SK-N-MC (cell line): ENCODE measurements at regions not wholly inside any gene's neighbourhood (a gene's known extent, or its start where the extent isn't known, plus 50 kb on each side); places are given as distances from the start of the nearest gene placed in this dataset.

Experiments
- DNase-seq: peaks from one replicate; pipeline ENCODE4 v3.0.0-alpha.2; 2011; ENCODE audit warnings: low read depth, low spot score
- H3K27ac ChIP-seq: fragments of 200-600 bp; sonication (generic); 2 replicates; pipeline ENCODE4 v1.5.1; 2016; ENCODE audit warnings: mixed run types
- H3K36me3 ChIP-seq: fragments of 200-600 bp; sonication (generic); 2 replicates; pipeline ENCODE4 v1.6.1; 2017; ENCODE audit warnings: antibody characterized with exemption, low read length, mixed read lengths; ENCODE audit not compliant: insufficient read depth
- H3K4me3 ChIP-seq: fragments of 200-600 bp; sonication (generic); 2 replicates; pipeline ENCODE4 v1.5.1; 2016
- H3K9ac ChIP-seq: fragments of 200-600 bp; sonication (generic); 2 replicates; pipeline ENCODE4 v1.8.0; 2017; ENCODE audit warnings: mixed run types, mixed read lengths; ENCODE audit not compliant: insufficient read length
- H3K9me3 ChIP-seq: fragments of 200-600 bp; sonication (generic); 2 replicates; pipeline ENCODE4 v1.6.1; 2017; ENCODE audit warnings: low read depth, mild to moderate bottlenecking, antibody characterized with exemption, low read length, moderate library complexity, mixed read lengths
- EZH2 ChIP-seq: fragments of 200-600 bp; sonication (generic); IDR thresholded peaks from one replicate; pipeline ENCODE4 v1.6.1; 2017; ENCODE audit warnings: antibody characterized with exemption
- FOXP2 ChIP-seq: optimal IDR thresholded peaks from 2 replicates; pipeline ENCODE3; 2011; ENCODE audit warnings: mild to moderate bottlenecking, moderate library complexity; ENCODE audit not compliant: insufficient read depth; ENCODE audit errors: extremely low read length, control extremely low read depth
- POLR2AphosphoS5 ChIP-seq: IDR thresholded peaks from 2 replicates; pipeline ENCODE4 v1.6.1; 2012; ENCODE audit warnings: mild to moderate bottlenecking, low read depth, low read length, borderline replicate concordance

DNA sequence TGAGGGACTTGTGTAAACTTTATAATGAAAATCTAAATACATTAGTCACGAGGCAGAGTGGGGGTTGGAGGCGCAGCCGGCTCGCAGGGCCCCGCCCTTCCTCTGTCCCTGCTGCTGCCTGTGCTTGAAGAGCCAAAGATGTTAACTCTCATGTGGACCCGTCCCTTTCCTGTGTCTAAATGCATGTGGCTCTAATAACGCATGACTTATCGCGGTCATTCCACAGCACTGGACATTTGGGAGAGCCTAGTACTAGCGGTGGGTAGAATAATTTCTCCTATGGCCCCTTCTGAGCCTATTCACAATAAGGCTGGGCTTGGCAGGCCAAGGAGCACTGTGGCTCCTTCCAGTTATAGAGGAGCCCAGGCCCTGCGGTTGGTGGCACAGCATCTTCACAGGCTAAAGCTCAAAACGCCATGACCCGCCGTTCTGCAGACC, 82.3 kb upstream of the SIMC1 start:
- TF ChIP-seq FOXP2 (no peak), EZH2 (no peak), POLR2AphosphoS5 (no peak)
- Histone ChIP-seq H3K4me3 (no peak overlapping the region), H3K9ac (no peak overlapping the region), H3K9me3 (no peaks in the 10 kb centered on the region), H3K36me3 (no peaks in the 10 kb centered on the region), H3K27ac (no peak overlapping the region)
- DNase-seq, result no peak

DNA sequence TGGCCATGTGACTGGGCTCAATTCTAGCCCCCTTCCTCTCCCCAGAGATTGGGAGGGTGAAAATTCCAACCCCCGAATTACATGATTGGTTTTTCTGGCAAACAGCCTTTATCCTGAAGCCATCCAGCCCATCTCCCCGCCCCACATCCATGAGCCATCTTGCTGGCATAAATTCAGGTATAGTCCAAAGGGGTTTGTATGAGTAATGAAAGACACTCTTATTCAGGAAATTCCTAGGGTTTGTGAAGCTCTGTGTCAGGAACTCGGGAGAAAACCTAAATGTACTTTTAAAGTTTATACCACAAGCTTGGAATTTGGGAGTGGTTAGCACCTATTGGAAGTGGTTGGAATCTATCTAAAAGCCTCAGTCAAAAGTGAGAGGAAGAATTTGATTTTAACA, 80.6 kb upstream of the SIMC1 start:
- Histone ChIP-seq H3K4me3 (no peak overlapping the region), H3K36me3 (no peaks in the 10 kb centered on the region), H3K9ac (no peak overlapping the region), H3K9me3 (no peaks in the 10 kb centered on the region), H3K27ac (no peak overlapping the region)
- no peak for DNase-seq
- no peak for TF ChIP-seq EZH2
- no peak for TF ChIP-seq POLR2AphosphoS5
- no peak for TF ChIP-seq FOXP2

DNA sequence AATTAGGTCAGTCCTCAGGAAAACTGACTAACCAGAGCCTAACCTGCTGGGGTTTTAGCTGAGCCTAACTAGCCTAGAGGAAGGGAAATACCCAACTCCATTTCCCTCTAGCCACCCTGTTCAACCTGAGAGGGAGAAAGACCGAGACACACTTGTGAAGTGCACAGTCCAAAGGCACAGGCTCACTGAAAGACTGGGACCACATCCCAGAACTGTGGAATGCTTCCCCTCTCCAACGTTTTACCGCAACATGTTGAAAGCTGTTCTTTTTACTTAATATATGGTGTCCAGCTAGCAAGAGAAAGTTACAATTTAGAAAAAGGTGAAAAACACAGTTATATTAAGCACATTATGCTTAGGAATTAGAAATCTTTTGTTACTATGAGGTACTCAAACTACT, 76.8 kb upstream of the SIMC1 start:
- no peak for DNase-seq
- Histone ChIP-seq H3K9ac (no peak overlapping the region), H3K4me3 (no peak overlapping the region), H3K9me3 (no peaks in the 10 kb centered on the region), H3K36me3 (no peaks in the 10 kb centered on the region), H3K27ac (no peak overlapping the region)
- TF ChIP-seq POLR2AphosphoS5 (no peak), EZH2 (no peak), FOXP2 (no peak)

DNA sequence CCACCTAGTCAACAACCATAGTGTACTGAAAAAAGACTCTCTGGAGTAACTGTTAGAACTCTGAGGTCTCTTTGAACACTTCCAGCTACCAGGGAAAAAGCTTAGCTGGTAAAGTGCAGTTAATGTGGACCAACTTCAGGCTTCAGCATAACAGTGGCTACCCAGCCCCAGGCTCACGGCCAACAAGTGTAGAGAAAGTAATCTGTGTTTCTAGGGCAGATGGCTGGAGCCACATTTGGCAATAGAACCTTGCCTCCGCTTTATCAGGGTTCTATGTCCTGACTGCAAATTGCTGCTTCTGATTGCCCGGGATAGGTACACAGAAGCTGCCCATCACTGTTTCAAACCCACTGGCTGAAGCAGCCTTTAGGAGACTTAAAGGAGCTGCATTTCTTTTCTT, 76.0 kb upstream of the SIMC1 start:
- Histone ChIP-seq H3K27ac (no peak overlapping the region), H3K4me3 (no peak overlapping the region), H3K9me3 (no peaks in the 10 kb centered on the region), H3K9ac (no peak overlapping the region), H3K36me3 (no peaks in the 10 kb centered on the region)
- DNase-seq, result no peak
- no peak for TF ChIP-seq POLR2AphosphoS5
- no peak for TF ChIP-seq FOXP2
- TF ChIP-seq EZH2, result no peak

DNA sequence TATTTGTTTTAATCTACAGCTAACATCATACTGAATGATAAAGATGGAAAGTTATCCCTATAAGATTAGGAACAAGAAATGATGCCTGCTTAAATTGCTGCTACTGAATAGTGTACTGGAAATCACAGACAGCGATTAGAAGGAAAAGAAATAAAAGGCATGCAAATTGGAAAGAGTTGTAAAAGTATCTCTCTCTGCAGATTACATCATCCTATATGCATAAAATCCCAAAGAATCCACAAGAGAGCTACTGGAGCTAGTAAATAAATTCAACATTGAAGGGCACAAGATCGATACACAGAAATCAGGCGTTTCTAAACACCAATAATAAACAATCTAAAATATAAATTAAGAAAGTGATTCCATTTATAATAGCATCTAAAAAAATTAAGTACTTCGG, 75.3 kb upstream of the SIMC1 start:
- no peaks in the 10 kb centered on the region for H3K9me3 ChIP-seq
- H3K27ac ChIP-seq, result no peak overlapping the region
- TF ChIP-seq FOXP2 (no peak), EZH2 (no peak), POLR2AphosphoS5 (no peak)
- DNase-seq, result no peak
- H3K4me3 ChIP-seq, result no peak overlapping the region
- no peak overlapping the region for H3K9ac ChIP-seq
- no peaks in the 10 kb centered on the region for H3K36me3 ChIP-seq

DNA sequence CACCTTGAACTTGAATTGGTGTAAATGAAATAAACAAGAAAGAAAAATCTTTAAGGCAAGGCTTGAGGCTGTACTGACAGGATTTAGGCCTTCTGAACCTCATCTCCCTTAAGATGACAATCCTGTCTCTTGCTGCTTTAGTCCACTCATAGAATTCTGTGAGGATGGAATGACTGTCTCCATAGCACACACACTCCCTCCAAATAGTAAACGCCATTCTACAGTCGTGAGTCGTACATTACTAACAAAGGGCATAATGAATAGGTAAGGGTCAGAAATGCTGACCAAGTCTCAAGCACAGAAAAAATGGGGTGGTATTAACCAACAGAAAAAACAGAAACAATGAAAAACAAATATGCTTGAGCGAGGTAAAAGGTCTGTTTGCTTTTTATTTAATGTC, 71.8 kb upstream of the SIMC1 start:
- H3K36me3 ChIP-seq, result no peaks in the 10 kb centered on the region
- H3K4me3 ChIP-seq, result no peak overlapping the region
- TF ChIP-seq FOXP2, result no peak
- no peak for TF ChIP-seq POLR2AphosphoS5
- TF ChIP-seq EZH2, result no peak
- no peak overlapping the region for H3K27ac ChIP-seq
- H3K9ac ChIP-seq, result no peak overlapping the region
- DNase-seq, result no peak
- no peaks in the 10 kb centered on the region for H3K9me3 ChIP-seq

DNA sequence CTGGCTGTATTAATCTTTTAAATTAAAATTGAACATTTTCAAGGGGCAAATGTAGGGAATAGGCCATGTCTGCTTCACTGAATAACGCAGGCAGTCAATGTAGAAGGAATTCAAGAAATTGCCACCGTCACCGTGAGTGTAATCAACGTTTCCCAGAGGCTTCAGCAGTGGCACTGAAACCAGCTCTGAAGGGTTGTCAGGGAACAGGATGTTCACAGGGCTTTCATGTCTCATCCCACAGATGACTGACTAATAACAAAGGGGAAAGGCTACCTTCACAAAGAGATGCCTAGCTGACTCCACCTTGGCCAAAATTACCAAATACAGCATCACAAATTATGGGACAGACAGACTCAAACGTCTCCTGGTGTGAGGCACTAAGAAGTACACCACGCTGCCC, 70.4 kb upstream of the SIMC1 start:
- H3K4me3 ChIP-seq, result no peak overlapping the region
- no peak for TF ChIP-seq POLR2AphosphoS5
- no peak for TF ChIP-seq FOXP2
- TF ChIP-seq EZH2, result no peak
- DNase-seq, result no peak
- H3K27ac ChIP-seq, result no peak overlapping the region
- H3K36me3 ChIP-seq, result no peaks in the 10 kb centered on the region
- H3K9ac ChIP-seq, result no peak overlapping the region
- H3K9me3 ChIP-seq, result no peaks in the 10 kb centered on the region

DNA sequence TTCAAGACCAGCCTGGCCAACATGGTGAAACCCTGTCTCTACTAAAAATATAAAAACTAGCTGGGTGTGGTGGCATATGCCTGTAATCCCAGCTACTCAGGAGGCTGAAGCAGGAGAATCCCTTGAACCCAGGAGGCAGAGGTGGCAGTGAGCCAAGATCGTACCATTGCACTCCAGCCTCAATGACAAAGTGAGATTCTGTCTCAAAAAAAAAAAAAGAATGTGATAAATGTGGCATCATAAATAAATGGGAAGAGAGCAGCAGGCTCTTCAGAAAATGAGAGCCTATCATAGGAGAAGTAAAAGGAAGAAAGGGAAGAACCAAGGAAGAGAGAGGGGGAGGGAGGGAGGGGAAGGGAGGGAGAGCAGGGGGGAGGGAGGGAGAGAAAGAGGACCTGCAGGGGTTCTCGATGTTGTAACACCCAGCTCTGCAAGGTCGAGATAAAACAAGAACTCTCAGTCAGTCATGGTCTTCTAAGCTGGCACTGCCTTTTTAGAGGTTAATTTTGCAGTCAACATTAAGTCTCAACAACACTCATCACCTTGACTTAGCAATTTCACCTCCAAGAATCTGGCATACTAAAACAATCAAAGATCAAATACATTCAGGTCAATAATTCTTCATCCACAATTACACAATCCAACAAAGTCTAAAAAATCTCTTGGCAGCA, 68.7 kb upstream of the SIMC1 start:
- no peaks in the 10 kb centered on the region for H3K36me3 ChIP-seq
- no peak overlapping the region for H3K27ac ChIP-seq
- no peak overlapping the region for H3K9ac ChIP-seq
- no peak for DNase-seq
- no peak overlapping the region for H3K4me3 ChIP-seq
- H3K9me3 ChIP-seq, result no peaks in the 10 kb centered on the region
- TF ChIP-seq FOXP2 (no peak), EZH2 (no peak), POLR2AphosphoS5 (no peak)

DNA sequence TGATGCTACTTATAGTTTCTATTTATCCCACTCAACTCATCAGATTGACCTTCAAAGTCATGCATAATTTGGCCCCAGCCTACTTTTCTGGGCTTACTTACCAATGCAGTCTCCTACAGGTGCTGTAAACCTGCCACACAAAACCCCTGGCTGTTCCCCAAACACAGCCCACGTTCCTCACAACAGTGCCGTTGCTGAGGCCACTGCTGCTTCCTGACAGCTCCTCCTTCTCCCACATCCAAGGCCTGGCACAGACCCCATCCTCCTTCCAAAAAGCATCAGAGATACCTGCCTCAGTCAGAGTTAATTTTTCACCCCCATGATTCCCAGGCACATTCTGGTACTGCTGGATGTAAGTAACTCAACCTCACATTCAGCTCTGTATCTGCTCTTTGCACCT, 68.1 kb upstream of the SIMC1 start:
- TF ChIP-seq FOXP2 (no peak), POLR2AphosphoS5 (no peak), EZH2 (no peak)
- no peak overlapping the region for H3K9ac ChIP-seq
- DNase-seq, result no peak
- no peak overlapping the region for H3K4me3 ChIP-seq
- H3K27ac ChIP-seq, result no peak overlapping the region
- no peaks in the 10 kb centered on the region for H3K36me3 ChIP-seq
- no peaks in the 10 kb centered on the region for H3K9me3 ChIP-seq
